Activated naive CD4-positive, alpha-beta T cell treated with anti-CD3 and anti-CD28 coated beads, Interleukin-2, amount 50 U/mL, for 72 hours (primary cell): ENCODE measurements at regions not wholly inside any gene's neighbourhood (a gene's known extent, or its start where the extent isn't known, plus 50 kb on each side); places are given as distances from the start of the nearest gene placed in this dataset.
A peak's percentile ranks its signal among the peaks of the same experiment; 100 is the strongest.
"Not testable (repeated sequence)": the region's sequence is repeated elsewhere in the genome, so short reads cannot be mapped to it uniquely, and the experiment has no call there.

Experiments used
- ATAC-seq, 2 donors: fragments of 150-1000 bp; cut with Tn5 transposase; 2 replicates each; pipeline ENCODE4 v1.10.0; 2021; ENCODE audit warnings: mild to moderate bottlenecking in 2 of 2, moderate library complexity in 2 of 2
- DNase-seq, 2 donors: peaks; one replicate each; pipeline ENCODE4 v3.0.0; 2021 to 2022; ENCODE audit warnings: low spot score in 2 of 2
- H3K27ac Mint-ChIP-seq, 2 donors: one replicate each; pipeline ENCODE4 v1.8.0; 2022; ENCODE audit warnings: mild to moderate bottlenecking in 2 of 2, mixed read lengths in 2 of 2
- H3K36me3 Mint-ChIP-seq, 2 donors: one replicate each; pipeline ENCODE4 v1.8.0; 2022; ENCODE audit warnings: mixed read lengths in 2 of 2
- H3K9me3 Mint-ChIP-seq, 2 donors: one replicate each; pipeline ENCODE4 v1.8.0; 2022; ENCODE audit warnings: mixed read lengths in 2 of 2

DNA sequence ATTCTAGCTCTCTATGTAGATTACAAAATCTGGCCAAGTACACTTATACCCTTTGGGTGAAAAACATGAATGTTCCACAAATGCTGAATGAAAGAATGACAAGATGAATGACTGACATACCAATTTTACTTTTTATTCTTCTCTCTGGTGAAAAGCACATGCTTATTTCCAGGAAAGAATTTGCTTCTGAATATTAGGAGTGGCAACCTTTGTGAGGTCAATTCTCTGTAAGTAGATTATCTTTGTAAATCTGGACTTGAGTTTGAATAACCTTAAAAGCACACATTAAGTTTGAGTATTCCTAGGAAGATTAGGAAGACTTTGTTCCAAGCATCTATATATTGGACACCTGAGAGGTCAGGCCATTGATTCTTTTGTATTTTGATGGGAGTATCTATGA, 78.1 kb upstream of the P2RY1 start:
- ATAC-seq = no peak
- DNase-seq = no peak
- Mint-ChIP-seq H3K9me3 (no peaks in the 10 kb centered on the region), H3K36me3 (no peaks in the 10 kb centered on the region), H3K27ac (no peak overlapping the region)

GRCh38 chr3:152760024-152760563, 74.8 kb upstream of the P2RY1 start:
- ATAC-seq = no peak
- no peaks in the 10 kb centered on the region for H3K36me3 Mint-ChIP-seq

GRCh38 chr3:152760591-152760990, 74.3 kb upstream of the P2RY1 start:
- DNase-seq (no peak), ATAC-seq (no peak)
- Mint-ChIP-seq H3K27ac (no peak overlapping the region), H3K36me3 (no peaks in the 10 kb centered on the region), H3K9me3 (peaks cover 5 to 11% of the 10 kb centered on the region in 2 donors)

More at GRCh38 chr3:152760024-152760563, 74.8 kb upstream of the P2RY1 start:
- Mint-ChIP-seq H3K27ac (no peak overlapping the region), H3K9me3 (peaks cover 2 to 8% of the 10 kb centered on the region in 2 donors)
- no peak for DNase-seq

GRCh38 chr3:152768478-152768877, 66.5 kb upstream of the P2RY1 start:
- H3K36me3 Mint-ChIP-seq = no peaks in the 10 kb centered on the region
- DNase-seq = no peak

DNA sequence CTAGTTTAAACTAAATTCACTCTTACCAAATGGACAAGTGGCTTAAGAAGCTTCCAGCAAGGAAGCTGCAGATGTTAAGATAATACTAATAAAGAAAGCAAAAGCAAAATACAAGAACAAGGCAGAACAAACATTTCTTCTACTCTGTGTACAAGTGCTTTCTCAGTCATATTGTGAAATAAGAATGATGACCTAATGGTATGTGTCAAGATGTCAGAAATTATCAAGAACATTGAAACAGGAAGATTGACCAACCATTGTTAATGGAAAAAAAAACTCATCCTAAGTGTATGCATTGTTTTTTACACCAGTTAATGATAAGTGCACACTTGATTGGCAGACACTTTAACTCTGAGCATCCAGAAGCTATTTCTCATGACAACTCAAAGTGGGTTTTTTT, 65.4 kb upstream of the P2RY1 start:
- no peaks in the 10 kb centered on the region for H3K36me3 Mint-ChIP-seq
- H3K9me3 Mint-ChIP-seq = peaks cover 5 to 6% of the 10 kb centered on the region in 2 donors
- no peak overlapping the region for H3K27ac Mint-ChIP-seq
- ATAC-seq (peak in 1 of 2 donors; percentile 48), DNase-seq (no peak)

More at GRCh38 chr3:152768478-152768877, 66.5 kb upstream of the P2RY1 start:
- no peak for ATAC-seq
- Mint-ChIP-seq H3K27ac (no peak overlapping the region), H3K9me3 (peaks cover 5 to 6% of the 10 kb centered on the region in 2 donors)

- ATAC-seq (no peak), DNase-seq (no peak)
- Mint-ChIP-seq H3K9me3 (peaks cover under 1% of the 10 kb centered on the region in 2 donors), H3K36me3 (no peaks in the 10 kb centered on the region), H3K27ac (no peak overlapping the region)
These were observed 64.6 kb upstream of the P2RY1 start for GRCh38 chr3:152770296-152770695.

DNA sequence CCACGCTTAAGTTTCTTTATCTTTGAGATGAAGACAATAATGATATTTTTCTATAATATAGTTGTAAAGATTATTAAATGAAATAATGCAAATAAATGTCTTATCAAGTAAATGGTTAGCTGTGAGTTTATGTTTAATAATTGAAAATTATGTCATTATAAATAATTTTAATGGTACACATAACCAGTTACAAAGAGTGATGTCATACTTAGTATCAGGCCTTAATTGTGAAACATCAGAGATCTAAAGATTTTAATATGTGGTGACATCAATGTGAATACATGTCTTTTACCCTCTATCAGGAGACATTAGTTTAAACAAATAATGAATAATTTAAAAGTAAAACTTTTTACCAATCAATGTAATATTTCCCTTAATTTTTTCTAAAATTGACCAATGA, 63.8 kb upstream of the P2RY1 start:
- ATAC-seq = no peak
- Mint-ChIP-seq H3K27ac (no peak overlapping the region), H3K9me3 (no peaks in the 10 kb centered on the region), H3K36me3 (no peaks in the 10 kb centered on the region)
- DNase-seq = no peak

GRCh38 chr3:152772674-152773225, 62.2 kb upstream of the P2RY1 start:
- Mint-ChIP-seq H3K9me3 (no peaks in the 10 kb centered on the region), H3K27ac (no peak overlapping the region), H3K36me3 (no peaks in the 10 kb centered on the region)
- ATAC-seq (no peak), DNase-seq (no peak)

DNA sequence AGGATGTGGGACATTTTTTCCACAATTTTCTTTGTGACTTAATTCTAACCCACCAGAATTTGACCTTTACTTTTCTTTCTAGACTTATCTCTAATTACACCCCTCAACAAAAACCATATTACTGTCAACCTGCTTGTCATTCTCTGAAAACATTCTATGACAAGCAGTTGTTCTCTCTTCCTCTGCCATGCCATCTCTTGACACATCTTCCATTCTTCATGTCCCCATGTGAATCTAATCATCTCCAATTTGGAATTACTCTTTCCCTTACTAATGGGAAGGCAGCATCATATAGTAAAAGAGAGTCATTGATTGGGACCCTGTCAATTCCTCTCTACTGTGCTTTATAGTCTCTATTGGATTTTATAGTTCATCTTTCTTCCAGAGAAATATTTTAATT, 61.3 kb upstream of the P2RY1 start:
- H3K9me3 Mint-ChIP-seq = no peaks in the 10 kb centered on the region
- ATAC-seq (no peak), DNase-seq (no peak)
- H3K27ac Mint-ChIP-seq = no peak overlapping the region
- no peaks in the 10 kb centered on the region for H3K36me3 Mint-ChIP-seq

GRCh38 chr3:152774230-152774629, 60.7 kb upstream of the P2RY1 start:
- H3K27ac Mint-ChIP-seq, H3K36me3 Mint-ChIP-seq, DNase-seq, ATAC-seq, H3K9me3 Mint-ChIP-seq: not testable (repeated sequence)

- no peaks in the 10 kb centered on the region for H3K36me3 Mint-ChIP-seq
- no peaks in the 10 kb centered on the region for H3K9me3 Mint-ChIP-seq
- H3K27ac Mint-ChIP-seq = no peak overlapping the region
- DNase-seq (no peak), ATAC-seq (no peak)
These were observed 56.9 kb upstream of the P2RY1 start for GRCh38 chr3:152778022-152778421.

GRCh38 chr3:152779653-152780052, 55.3 kb upstream of the P2RY1 start:
- ATAC-seq (no peak), DNase-seq (no peak)
- H3K9me3 Mint-ChIP-seq = no peaks in the 10 kb centered on the region

GRCh38 chr3:152780553-152780952, 54.4 kb upstream of the P2RY1 start:
- Mint-ChIP-seq H3K36me3 (no peaks in the 10 kb centered on the region), H3K27ac (no peak overlapping the region), H3K9me3 (no peaks in the 10 kb centered on the region)
- no peak for DNase-seq
- ATAC-seq = no peak

More at GRCh38 chr3:152779653-152780052, 55.3 kb upstream of the P2RY1 start:
- Mint-ChIP-seq H3K36me3 (no peaks in the 10 kb centered on the region), H3K27ac (no peak overlapping the region)

DNA sequence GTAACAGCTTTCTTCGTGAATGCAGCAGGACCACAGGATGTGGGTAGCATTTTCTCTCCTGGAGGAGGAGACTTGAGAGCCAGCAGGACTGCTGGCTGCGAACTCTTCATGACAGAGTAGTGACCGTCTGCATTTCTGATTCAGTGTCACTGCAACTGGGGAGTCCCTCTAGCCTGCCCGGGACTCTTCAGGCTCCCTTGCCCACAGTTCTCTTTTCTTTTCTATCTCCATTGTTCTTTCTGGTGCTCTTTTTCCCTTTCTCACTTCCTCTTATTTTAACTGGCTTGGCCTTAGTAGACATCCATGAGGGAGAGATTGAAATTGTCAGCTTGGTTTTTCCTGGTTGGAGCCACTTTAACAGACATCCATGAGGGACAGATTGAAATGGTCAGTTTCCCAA, 49.9 kb upstream of the P2RY1 start:
- H3K36me3 Mint-ChIP-seq = no peaks in the 10 kb centered on the region
- H3K27ac Mint-ChIP-seq = no peak overlapping the region
- no peak for ATAC-seq
- no peaks in the 10 kb centered on the region for H3K9me3 Mint-ChIP-seq
- no peak for DNase-seq
